ENCODE measurements at regions not wholly inside any gene's neighbourhood (a gene's known extent, or its start where the extent isn't known, plus 50 kb on each side); places are given as distances from the start of the nearest gene placed in this dataset.

GRCh38 chr6:137352859-137353258 is 133.7 kb upstream of the IFNGR1 start:
- no peak for DNase-seq

GRCh38 chr6:137351890-137352289 is 132.7 kb upstream of the IFNGR1 start:
- DNase-seq, result no peak

GRCh38 chr6:137350857-137351256 is 131.7 kb upstream of the IFNGR1 start:
- no peak for DNase-seq

GRCh38 chr6:137349856-137350830 is 131.0 kb upstream of the IFNGR1 start:
- DNase-seq, result no peak

GRCh38 chr6:137348777-137349176 is 129.6 kb upstream of the IFNGR1 start:
- no peak for DNase-seq

GRCh38 chr6:137343241-137343640 is 124.1 kb upstream of the IFNGR1 start:
- no peak for DNase-seq

GRCh38 chr6:137342607-137343190 is 123.5 kb upstream of the IFNGR1 start:
- DNase-seq, result no peak

- DNase-seq, result peak; percentile 33
Observed at GRCh38 chr6:137341681-137342195, 122.6 kb upstream of the IFNGR1 start.

GRCh38 chr6:137339929-137340559 is 120.9 kb upstream of the IFNGR1 start:
- no peak for DNase-seq

GRCh38 chr6:137334884-137335283 is 115.7 kb upstream of the IFNGR1 start:
- no peak for DNase-seq

- DNase-seq, result no peak
Observed at GRCh38 chr6:137334094-137334493, 114.9 kb upstream of the IFNGR1 start.

- DNase-seq, result no peak
Observed at GRCh38 chr6:137332637-137333280, 113.6 kb upstream of the IFNGR1 start.

GRCh38 chr6:137323860-137324259 is 104.7 kb upstream of the IFNGR1 start:
- no peak for DNase-seq

- no peak for DNase-seq
Observed at GRCh38 chr6:137320271-137320670, 101.1 kb upstream of the IFNGR1 start.

- DNase-seq, result no peak
Observed at GRCh38 chr6:137316626-137317025, 97.4 kb upstream of the IFNGR1 start.

- no peak for DNase-seq
Observed at GRCh38 chr6:137315081-137315480, 95.9 kb upstream of the IFNGR1 start.

GRCh38 chr6:137313928-137314855 is 95.0 kb upstream of the IFNGR1 start:
- peak; percentile 69 for DNase-seq

GRCh38 chr6:137313211-137313610 is 94.0 kb upstream of the IFNGR1 start:
- no peak for DNase-seq

- DNase-seq, result no peak
Observed at GRCh38 chr6:137311940-137312339, 92.8 kb upstream of the IFNGR1 start.

GRCh38 chr6:137309078-137309762 is 90.0 kb upstream of the IFNGR1 start:
- no peak for DNase-seq

GRCh38 chr6:137307163-137307854 is 88.1 kb upstream of the IFNGR1 start:
- DNase-seq, result no peak
